ENCODE measurements at regions not wholly inside any gene's neighbourhood (a gene's known extent, or its start where the extent isn't known, plus 50 kb on each side); places are given as distances from the start of the nearest gene placed in this dataset.

DNA sequence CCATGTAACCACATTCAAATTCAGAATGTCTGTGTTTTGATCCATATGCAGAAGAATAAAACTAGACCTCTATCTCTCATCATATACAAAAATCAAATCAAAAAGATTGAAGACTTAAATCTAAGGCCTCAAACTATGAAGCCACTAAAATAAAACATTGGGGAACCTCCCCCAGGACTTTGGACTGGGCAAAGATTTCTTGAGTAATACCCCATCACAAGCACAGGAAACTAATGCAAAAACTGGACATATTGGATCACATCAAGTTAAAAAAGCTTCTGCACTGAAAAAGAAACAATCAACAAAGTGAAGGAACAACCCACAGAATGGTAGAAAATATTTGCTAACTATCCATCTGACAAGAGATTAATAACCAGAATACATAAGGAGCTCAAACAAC lies 266.8 kb downstream of the EPM2A start:
- H3K14ac ChIP-seq (ENCODE audit: insufficient read length): no peak overlapping the region
- no peak overlapping the region for H2BK5ac ChIP-seq (ENCODE audit: low read depth, low read length)
- H3K56ac ChIP-seq (replicated peaks; ENCODE audit: insufficient read length, low read depth, low read length): no peak overlapping the region
- H3K27ac ChIP-seq (ENCODE audit: low read depth, low read length): no peak overlapping the region
- H3K36me3 ChIP-seq (ENCODE audit: control insufficient read depth in 2 of 4, insufficient read depth in 4 of 4, low read length in 3 of 4): no peaks in the 10 kb centered on the region
- H4K5ac ChIP-seq (ENCODE audit: insufficient read length, low read depth, low read length): no peak overlapping the region
- CTCF ChIA-PET (ENCODE audit: partially characterized antibody): interaction anchor here (1.2 kb wide), 1 partner anchor 15 kb away, joined by 5 read pairs; no protein-coding TSS in a partner anchor
- H3K4me2 ChIP-seq (ENCODE audit: insufficient read depth in 1 of 2, low read depth in 2 of 2, low read length in 2 of 2): no peak overlapping the region
- POLR2A ChIA-PET (ENCODE audit: partially characterized antibody): interaction anchor here (0.7 kb wide), 1 partner anchor 46 kb away, joined by 3 read pairs; no protein-coding TSS in a partner anchor
- no peak overlapping the region for H2BK12ac ChIP-seq (ENCODE audit: low read depth, low read length)
- H2AK5ac ChIP-seq (ENCODE audit: low read depth, low read length): no peak overlapping the region
- no peaks in the 10 kb centered on the region for H3K23me2 ChIP-seq (ENCODE audit: low read depth, low read length)
- H3K18ac ChIP-seq (ENCODE audit: extremely low read depth, low read length): no peak overlapping the region
- H3K79me1 ChIP-seq (ENCODE audit: low read depth, low read length): no peaks in the 10 kb centered on the region
- H3K9ac ChIP-seq (replicated peaks in 1 of 4; ENCODE audit: extremely low read depth in 1 of 4, low read depth in 3 of 4, low read length in 3 of 4): no peak overlapping the region
- H3K79me2 ChIP-seq (ENCODE audit: control insufficient read depth in 1 of 2, insufficient read depth in 2 of 2, low read length in 2 of 2): no peaks in the 10 kb centered on the region
- no peak for DNase-seq (ENCODE audit: low read depth in 1 of 2, low spot score in 2 of 2)
- H4K91ac ChIP-seq (replicated peaks; ENCODE audit: insufficient read length, low read length): no peak overlapping the region
- no peak overlapping the region for H2BK120ac ChIP-seq (replicated peaks; ENCODE audit: low read depth, low read length)
- no peak overlapping the region for H3K23ac ChIP-seq (ENCODE audit: insufficient read length)
- H4K8ac ChIP-seq (ENCODE audit: extremely low read depth, insufficient read depth, low read length): no peak overlapping the region
- H2AFZ ChIP-seq (ENCODE audit: low read length): no peak overlapping the region
- no peaks in the 10 kb centered on the region for H4K20me1 ChIP-seq (replicated peaks in 1 of 2; ENCODE audit: control insufficient read depth in 1 of 2, insufficient read depth in 2 of 2, low read length in 2 of 2)
- no peaks in the 10 kb centered on the region for H3K4me1 ChIP-seq (replicated peaks in 1 of 4; ENCODE audit: control insufficient read depth in 3 of 4, insufficient read depth in 4 of 4, low read length in 3 of 4)
- no peak overlapping the region for H3K4me3 ChIP-seq (ENCODE audit: extremely low read depth in 1 of 4, insufficient read depth in 2 of 4, low read depth in 3 of 4, low read length in 4 of 4)
- FAIRE-seq: no peak
- no peaks in the 10 kb centered on the region for H3K27me3 ChIP-seq (replicated peaks in 1 of 4; ENCODE audit: control insufficient read depth in 3 of 4, extremely low read depth in 1 of 4, insufficient read depth in 3 of 4, low read length in 3 of 4)
- H3K9me3 ChIP-seq (ENCODE audit: insufficient read depth in 2 of 2, low read depth in 1 of 2, low read length in 1 of 2): no peaks in the 10 kb centered on the region
- no peak overlapping the region for H2BK20ac ChIP-seq (ENCODE audit: low read length)
- no peak overlapping the region for H2BK15ac ChIP-seq (ENCODE audit: low read length)
- no peak overlapping the region for H3K4ac ChIP-seq (replicated peaks; ENCODE audit: insufficient read length, low read depth, low read length)
- no peak for TF ChIP-seq POLR2AphosphoS5 (IDR thresholded peaks at IDR 0.05; ENCODE audit: low read depth, low read length)
- no peak for TF ChIP-seq GABPA (IDR thresholded peaks at IDR 0.05; ENCODE audit: borderline replicate concordance, insufficient read depth, low read length)

Data from H1 (cell line).